ELF-1 (cell line): ENCODE measurements at regions not wholly inside any gene's neighbourhood (a gene's known extent, or its start where the extent isn't known, plus 50 kb on each side); places are given as distances from the start of the nearest gene placed in this dataset.
"Not testable (repeated sequence)": the region's sequence is repeated elsewhere in the genome, so short reads cannot be mapped to it uniquely, and the experiment has no call there.

Experiments used
- DNase-seq: peaks from one replicate; pipeline ENCODE4 v3.0.0-alpha.2; 2016; ENCODE audit warnings: low read depth, low spot score

DNA sequence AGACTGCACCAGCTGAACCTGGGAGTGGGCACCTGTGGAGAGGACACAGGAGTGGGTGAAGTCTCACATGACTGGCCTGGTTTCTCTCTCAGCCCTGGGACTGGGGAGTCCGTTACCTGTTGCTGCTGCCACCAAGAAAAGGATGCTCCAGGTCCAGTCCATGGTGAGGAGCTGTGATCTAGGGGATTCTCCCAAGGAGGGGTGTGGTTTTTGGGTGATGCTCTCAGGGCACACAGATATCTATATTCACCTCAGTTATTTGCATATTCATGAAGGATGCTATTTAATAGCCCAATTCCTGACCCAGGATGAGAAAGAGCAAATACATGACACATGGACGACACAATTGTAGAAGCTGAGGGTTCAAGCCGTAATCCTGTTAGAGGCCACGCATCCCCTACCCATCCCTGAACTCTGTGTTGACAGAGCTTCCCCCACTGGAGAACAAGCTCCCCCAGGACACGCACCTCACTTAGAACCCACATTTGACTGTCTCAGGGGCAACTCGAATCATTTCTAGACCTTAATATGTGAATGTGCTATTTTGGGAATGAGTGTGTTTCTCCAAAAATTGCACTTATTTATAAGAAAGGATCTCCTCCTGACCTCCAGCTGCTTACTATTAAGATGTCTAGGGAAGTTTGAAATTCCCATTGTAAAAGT is 658.9 kb downstream of the TMEM121 start:
- not testable (repeated sequence) for DNase-seq

DNA sequence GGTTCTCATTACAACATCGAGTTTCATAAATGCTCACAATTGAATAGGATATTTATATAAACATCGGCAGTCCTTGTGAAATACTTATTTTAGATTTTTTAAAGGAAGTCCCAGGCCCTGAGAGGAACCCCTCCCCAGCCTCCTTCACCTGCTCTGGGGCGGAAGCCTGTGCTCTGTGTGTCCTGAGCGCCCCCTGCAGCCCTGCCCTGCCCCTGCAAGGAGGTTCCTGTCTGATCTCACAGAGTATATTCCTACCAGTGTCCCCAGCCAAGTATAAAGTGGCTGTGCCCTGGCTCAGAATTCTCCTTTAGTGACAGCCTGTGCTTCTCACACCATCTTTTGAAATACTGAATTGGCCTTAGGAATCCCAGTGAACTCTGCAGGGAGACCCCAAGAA is 659.5 kb downstream of the TMEM121 start:
- no peak for DNase-seq

DNA sequence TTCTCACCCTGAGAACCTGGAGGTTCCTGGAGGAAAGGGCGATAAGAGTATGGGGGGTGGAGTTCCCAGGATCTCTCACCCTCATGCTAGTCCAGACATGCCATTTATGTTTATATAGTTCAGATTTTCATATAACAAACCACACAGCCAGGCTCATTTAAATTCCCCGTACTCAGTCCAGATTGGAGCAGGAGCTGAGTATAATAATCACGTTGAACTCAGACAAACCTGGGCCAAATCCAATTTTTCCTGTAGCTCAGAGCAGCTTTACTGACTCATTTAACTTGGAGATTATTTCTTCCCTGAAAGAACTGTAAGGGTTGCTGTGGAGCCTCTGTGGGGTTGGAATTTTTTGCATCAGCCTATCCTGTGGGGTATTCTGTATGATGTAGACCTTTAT is 660.8 kb downstream of the TMEM121 start:
- no peak for DNase-seq

DNA sequence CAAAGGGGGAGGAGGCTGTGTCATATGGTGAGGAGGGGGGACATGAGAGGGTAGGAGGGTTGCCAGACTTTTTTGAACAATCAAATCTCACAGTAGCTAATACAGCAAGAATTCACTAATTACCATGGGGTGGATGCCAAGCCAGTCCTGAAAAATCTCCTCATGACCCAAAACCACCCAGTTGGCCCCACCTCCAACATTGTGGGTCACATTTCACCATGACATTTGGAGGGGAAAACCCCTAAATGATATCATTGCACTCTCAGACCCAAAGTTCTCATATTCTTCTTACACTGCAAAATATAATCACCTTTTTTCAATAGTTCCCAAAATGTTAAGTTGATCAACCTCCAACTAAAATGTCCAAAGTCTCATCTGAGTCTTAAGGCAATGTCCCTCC is 666.3 kb downstream of the TMEM121 start:
- not testable (repeated sequence) for DNase-seq

DNA sequence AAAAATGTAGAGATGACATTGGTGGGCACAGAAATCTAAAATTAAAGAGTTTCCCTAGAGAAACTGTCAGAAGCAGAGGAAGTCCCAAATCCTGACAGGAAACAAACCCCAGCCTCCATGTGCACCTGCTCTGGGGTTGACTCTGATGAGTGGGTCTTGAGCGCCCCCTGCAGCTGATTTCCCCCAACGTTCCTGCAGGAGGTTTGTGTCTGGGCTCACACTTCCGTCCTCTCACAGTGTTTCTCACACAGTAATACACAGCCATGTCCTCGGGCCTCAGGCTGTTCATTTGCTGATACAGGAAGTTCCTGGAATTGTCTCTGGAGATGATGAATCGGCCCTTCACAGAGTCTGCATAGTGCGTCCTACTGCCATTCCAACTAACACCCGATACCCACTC is 670.1 kb downstream of the TMEM121 start:
- peak; percentile 1 for DNase-seq

DNA sequence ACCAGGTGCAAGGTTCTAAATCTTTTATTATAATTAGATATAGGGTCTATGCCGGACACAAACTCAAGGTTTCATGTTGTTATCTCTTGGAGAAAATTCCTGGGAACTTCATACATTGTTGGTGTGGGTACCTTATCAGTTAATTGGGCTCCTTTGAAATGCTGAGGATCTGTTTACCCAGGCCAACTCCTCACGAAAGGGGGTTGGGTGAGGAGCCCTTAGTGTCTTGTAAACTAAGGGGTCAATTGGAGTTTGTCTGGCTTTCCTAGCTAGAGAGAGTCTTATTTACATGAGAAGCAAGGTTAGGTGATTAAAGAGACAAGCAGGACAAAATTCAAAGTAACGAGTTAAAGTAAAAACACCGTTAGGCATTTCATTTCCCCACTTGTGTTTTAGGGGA is 670.9 kb downstream of the TMEM121 start:
- DNase-seq = not testable (repeated sequence)

DNA sequence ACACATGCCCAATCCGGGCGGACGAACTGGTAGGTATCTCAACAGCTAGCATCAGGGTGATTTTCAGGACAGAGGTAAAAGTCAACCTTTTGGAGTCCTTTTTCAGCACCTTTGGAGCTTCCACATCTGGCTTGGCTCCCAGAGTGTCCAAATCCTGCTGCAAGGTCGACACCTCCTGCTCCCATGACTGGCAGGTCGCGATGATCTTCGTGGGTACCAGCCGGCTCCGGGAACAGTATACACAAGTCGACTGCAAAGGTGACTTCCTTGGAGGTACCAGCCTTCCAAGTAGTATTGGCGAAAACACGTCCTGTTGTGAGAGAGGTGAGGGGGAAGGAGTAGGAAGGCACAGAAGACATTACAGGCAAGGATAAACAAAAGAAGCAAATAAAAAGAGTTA is 672.7 kb downstream of the TMEM121 start:
- DNase-seq = no peak

DNA sequence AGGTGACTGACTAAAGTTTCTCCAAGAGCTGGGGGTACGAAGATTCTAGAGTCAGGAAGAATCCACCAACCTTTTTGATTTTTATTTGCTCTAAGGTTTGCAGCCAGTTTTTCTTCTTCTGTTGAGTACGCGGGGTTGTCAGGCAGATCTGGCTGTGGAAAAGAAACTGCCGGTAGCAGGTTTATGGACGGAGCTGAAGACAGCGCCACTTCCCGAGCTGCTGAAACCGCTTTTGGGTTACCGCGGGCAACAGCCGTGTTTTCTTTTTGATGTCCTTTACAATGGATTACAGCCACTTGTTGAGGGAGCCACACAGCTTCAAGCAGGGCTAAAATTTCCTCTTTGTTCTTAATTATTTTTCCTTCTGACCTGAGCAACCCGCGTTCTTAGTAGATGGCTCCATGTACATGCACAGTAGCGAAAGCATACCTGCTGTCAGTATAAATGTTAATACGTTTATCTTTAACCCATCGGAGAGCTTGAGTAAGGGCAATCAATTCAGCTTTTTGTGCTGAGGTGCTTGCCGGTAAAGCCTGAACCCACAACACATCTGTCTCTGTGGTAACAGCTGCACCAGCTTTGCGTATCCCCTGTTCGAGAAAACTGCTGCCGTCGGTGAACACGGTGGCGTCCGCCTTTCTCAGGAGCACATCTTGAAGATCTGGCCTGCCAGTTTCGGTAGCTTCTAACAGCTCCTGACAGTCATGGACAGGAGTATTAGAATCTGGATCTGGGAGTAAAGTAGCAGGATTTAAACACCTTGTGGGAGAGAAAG is 674.3 kb downstream of the TMEM121 start:
- no peak for DNase-seq

DNA sequence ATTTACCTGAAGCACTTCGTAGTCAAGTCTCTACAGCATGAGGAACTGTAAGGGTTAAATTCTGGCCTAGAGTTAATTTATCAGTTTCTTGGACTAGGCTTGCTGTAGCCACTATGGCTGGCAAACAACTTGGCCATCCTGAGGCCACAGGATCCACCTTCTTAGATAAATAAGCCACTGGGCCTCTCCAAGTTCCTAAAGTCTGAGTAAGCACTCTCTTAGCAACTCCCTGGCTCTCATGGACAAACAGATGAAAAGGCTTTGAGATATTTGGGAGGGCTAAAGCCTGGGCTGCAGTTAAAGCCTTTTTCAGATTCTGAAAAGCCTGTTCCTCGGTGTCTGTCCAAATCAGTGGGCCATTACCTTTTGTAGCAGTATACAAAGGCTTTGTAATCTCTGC is 675.0 kb downstream of the TMEM121 start:
- no peak for DNase-seq

DNA sequence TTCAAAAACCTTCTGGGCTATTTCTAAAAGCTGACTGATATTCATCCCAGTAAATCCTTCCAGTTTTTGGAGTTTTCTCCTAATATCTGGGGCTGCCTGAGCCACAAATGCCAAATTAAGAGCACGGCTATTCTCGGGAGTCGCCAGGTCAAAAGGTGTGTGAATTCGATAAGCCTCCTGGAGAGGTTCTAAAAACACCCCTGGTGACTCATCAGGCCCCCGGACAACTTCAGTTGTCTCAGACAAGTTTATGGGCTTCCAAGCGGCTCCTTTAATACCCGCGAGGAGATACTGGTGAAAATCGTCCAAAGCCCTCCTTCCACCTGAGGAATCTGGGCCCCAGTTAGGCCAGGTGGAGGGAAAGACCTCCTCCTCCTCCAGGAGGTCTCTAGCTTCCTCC is 677.1 kb downstream of the TMEM121 start:
- no peak for DNase-seq

DNA sequence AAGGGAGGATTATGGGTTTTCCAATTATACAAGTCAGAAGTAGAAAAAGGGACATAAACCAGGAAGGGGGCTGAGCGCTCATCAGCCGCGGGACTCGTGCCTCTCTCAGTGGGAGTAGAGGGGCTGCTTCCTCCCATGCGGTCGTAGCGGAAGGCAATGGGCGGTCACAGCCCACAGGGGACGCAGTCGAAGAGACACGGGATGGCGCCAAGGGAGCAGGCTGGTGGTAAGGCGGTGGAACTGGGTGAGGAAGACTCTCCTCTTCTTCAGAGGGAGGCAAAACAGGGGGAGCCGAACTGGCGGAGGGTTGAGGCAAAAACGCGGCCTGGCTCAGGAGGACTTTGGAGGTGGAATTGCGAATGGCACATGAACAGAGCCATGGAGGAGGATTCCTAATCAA is 677.7 kb downstream of the TMEM121 start:
- DNase-seq = no peak

DNA sequence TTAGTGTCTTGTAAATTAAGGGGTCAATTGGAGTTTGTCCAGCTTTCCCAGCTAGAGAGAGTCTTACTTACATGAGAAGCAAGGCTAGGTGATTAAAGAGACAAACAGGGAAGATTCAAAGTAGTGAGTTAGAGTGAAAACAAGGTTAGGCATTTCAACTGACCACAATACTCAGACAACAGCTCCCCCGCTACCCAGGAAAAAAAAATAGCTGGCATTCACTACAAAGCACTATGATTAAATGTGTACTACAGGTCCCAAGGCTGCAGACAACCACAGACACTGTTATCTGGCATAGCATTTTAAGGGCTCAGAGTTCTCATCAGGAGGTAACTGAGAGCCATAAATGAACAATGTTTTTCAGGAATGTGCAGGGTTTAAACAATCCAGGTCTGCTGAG is 680.9 kb downstream of the TMEM121 start:
- DNase-seq = no peak

DNA sequence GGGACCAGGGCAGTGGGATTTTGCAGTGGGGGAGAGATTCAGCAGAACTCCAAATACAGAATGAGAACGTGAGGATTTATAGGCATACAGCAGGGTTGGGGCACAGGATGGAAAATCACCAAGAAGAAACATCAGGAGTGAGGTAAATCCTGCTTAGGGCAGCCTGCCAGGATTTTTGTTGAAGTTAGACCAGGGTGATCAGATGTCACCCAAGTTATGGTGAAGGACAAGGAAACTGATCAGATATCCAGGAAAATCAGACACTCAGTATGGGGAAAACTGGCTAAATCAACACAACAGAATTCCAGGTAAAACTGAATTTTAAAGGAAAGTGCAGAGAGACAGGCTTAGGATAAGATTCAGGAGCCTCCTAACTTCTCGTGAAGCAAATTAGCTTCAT is 682.4 kb downstream of the TMEM121 start:
- DNase-seq = no peak

DNA sequence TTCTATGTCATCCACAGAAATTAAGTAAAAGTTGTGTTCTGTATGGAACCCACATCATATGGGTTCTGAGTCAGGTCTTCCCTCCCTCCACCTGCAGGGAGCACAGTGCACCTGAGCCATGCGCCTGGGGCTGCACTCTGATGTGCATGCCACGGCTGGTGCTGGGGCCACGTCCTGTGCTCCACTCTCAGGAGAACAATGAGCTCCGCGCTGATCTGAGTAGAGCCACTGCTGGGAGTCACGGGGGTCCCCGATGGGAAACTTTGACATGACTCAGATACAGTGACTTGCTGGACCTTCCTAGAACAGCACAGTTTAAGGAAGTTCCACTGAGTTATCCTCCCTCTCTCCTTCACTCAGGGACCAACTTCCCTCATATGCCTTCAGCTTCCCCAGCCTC is 683.4 kb downstream of the TMEM121 start:
- DNase-seq = no peak

DNA sequence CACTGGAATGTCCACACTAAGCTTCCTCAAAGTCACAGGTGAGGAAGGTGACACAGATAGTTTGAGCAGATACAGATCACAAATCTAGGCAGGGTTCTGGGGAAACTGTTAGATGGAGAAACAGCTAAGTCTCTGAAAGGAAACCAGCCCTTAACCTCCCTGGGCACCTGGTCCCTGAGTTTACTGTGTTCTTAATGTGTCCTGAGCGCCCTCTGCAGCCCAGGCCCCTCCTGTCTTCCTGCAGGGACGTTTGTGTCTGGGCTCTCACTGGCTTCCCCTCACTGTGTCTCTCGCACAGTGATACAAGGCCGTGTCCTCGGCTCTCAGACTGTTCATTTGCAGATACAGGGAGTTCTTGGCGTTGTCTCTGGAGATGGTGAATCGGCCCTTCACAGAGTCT is 684.3 kb downstream of the TMEM121 start:
- no peak for DNase-seq

DNA sequence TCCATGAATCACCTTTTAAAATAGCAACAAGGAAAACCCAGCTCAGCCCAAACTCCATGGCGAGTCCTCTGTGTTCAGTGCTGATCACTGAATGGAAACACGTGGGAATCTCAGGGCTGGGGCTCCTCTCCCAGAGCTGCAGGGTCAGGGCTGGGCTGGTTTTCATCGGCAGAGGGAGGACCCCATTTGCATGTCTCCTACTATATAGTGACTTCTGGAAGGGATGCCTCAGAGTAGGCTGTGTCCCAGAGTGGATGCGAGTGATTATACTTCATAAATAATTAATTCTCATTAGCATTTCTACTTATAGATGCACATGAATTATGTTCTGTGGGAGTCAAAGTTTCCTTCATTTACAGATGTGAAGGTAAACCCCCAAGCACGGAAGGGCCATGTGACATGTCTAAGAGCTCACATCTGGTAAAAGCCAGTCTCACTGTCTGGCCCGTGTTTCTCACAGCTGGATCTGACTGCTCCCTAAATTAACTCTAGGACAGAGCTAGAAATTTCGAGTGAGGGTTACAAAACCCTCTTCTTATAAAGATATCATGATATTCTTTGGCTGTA is 685.0 kb downstream of the TMEM121 start:
- no peak for DNase-seq

DNA sequence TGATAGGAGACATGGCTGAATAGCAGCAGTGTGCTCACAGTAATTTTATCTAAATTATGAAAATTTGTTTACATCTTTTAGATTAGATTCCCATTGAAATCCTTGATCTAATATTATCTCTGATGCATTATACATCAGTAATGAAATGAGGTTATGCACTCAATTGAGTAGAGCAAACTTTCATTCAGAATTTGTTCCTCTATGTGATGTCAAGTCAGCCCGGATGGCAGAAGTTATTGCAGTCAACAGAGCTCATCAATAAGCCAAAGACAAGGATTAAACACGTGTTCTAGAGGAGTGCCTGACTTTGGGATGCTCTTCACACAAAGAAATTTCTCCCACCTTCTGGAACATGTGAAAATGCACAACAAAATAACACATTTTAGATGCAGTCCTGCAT is 688.8 kb downstream of the TMEM121 start:
- DNase-seq = no peak

DNA sequence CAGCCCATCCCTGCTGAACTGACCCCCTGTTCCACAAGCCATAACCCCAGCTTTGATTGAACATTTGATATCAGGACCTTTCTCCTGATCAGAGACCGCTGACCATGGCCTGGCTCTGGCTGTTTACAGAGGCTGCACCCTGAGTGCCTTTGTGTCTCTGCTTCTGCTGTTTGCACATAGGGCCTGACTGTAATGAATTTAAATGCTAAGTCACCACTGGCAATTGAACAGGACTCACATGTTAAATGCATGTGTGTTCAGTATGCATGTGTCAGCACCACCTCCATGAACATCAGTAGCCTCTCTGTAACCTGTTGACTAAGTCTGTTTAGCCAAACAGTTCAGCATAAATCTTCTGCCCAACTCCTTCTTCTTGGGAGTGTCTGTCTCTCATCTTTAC is 690.3 kb downstream of the TMEM121 start:
- no peak for DNase-seq

DNA sequence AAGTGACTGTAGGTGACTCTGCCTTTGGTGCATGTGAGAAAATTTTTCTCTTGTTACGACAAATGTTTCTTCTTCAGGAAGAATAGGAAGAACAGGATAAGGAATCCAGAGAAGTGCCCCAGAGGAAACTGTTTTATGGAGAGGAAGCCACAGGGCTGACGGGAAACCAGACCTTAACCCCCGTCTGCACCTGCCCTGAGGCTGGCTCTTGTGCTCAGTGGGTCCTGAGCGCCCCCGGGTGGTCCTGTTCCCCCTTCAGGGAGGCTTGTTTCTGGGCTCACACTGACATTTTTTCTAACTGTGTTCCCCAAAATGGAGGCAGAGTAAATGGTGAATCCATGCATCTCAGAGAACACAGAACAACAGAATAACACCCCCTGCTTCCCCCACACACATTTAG is 691.8 kb downstream of the TMEM121 start:
- no peak for DNase-seq

DNA sequence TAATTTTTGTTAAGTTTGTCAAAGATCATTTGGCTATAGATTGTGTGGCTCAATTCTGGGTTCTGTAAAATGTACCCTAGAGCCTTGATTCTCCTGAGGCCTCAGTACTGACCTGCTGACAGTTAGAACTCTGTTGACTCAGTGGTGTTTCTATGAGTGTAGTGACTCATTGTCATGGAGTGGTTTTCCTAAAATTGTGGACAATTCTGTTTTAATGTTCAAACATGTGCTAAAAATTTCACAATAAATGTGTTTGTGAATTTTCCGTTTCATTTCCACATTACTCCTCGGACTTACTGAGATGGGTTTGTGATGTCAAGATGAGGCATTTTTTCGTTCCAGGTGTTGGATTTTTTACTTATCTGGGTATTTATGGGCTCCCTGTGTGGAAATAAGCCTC is 695.9 kb downstream of the TMEM121 start:
- no peak for DNase-seq

DNA sequence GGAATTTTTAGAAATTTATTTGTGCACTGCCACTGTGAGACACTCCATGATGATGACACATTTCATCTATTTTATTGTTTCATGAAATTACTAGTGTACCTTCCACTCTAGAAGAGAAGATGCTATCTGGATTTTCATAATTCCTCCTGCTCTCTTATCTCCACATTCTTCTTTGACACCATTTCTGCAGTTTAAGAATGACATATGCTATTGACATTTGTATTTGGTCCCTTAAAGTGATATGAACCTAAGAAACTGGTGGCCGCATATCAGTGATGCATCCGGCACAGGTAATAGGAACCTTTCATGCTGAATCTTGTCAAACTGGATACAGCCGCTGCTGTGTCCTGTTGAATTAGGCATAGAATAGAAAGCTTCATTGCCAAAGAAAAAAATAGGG is 696.3 kb downstream of the TMEM121 start:
- no peak for DNase-seq

DNA sequence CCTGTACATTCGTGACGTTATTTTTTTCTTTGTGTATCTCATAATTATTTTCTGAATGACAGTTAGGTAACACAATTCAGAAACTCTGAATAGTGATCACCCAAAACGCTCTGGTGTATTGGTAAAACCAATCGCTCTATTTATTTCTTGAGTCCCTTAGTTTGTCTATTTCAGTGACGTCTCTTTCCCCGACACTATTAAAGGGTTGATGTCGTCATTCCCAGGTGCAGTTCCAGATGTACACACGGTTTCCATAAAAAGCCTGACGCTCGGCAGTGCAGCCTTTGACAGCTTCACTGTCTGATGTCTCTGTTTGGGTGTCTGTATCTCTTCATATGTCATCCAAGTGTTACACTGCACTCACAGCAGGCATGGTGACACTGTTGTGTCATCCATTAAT is 701.4 kb downstream of the TMEM121 start:
- DNase-seq = no peak

DNA sequence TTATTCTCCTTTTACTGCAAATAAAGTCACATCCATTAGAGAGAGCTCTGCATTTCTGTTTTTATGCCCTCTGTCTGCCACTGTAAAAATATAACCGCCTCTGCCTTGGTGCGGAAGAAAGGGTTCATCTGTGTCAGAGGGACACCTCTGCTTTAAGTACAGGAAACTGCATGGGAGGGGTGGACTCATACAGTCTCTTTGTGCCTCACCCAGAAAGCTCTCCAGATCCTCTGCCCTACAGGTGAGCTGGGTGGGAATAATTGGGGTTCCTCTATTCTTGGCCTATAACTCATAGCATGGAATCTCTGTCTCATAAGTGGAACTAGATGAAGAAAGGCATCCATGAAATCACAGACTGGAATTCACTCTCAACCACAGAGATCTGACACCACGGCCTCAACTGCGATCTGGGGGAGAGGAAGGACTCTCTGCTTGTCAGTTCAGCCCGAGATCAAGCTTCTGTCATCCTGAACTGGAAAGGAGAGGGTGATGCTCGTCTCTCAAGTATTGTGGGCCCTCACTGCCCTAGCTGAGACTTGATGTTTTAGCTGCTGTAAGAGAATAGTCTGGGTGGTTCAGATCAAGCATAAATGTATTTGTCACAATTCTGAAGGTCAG is 702.3 kb downstream of the TMEM121 start:
- no peak for DNase-seq
